Head of caudate nucleus (tissue), 42 donors: ENCODE measurements at regions not wholly inside any gene's neighbourhood (a gene's known extent, or its start where the extent isn't known, plus 50 kb on each side); places are given as distances from the start of the nearest gene placed in this dataset.

Source experiments
- DNase-seq, 42 donors: peaks; one replicate each; pipeline versions ENCODE4 v3.0.0 to v3.0.0-alpha.2; 2020 to 2021; ENCODE audit warnings: mixed read lengths in 7 of 42
- intact Hi-C: fragments of 100-400 bp; cut with DNase I; formaldehyde crosslinking; loops from one replicate; pipeline ENCODE4 v1.15.0; 2022

- DNase-seq, result no peak
- intact Hi-C loops, result no loop called here
These were observed 813.6 kb upstream of the MIR17HG start for GRCh38 chr13:90533866-90534265.

- intact Hi-C loops, result no loop called here
- no peak for DNase-seq
These were observed 812.7 kb upstream of the MIR17HG start for GRCh38 chr13:90534617-90535370.

- DNase-seq, result no peak
- intact Hi-C loops, result no loop called here
These were observed 812.1 kb upstream of the MIR17HG start for GRCh38 chr13:90535421-90535820.

- intact Hi-C loops, result no loop called here
- no peak for DNase-seq
These were observed 809.4 kb upstream of the MIR17HG start for GRCh38 chr13:90538063-90538462.

- no peak for DNase-seq
- intact Hi-C loops, result no loop called here
These were observed 806.1 kb upstream of the MIR17HG start for GRCh38 chr13:90541346-90541745.

GRCh38 chr13:90542959-90543505, 804.5 kb upstream of the MIR17HG start:
- intact Hi-C loops, result no loop called here
- DNase-seq, result no peak

- DNase-seq, result no peak
- intact Hi-C loops, result no loop called here
These were observed 802.2 kb upstream of the MIR17HG start for GRCh38 chr13:90545070-90545840.

- intact Hi-C loops, result no loop called here
These were observed 800.2 kb upstream of the MIR17HG start for GRCh38 chr13:90547272-90547790.

GRCh38 chr13:90551253-90551652, 796.2 kb upstream of the MIR17HG start:
- intact Hi-C loops, result no loop called here
- DNase-seq, result no peak

More at GRCh38 chr13:90547272-90547790, 800.2 kb upstream of the MIR17HG start:
- no peak for DNase-seq

GRCh38 chr13:90552702-90553101, 794.8 kb upstream of the MIR17HG start:
- DNase-seq, result no peak
- intact Hi-C loops, result no loop called here

- intact Hi-C loops, result no loop called here
These were observed 794.3 kb upstream of the MIR17HG start for GRCh38 chr13:90553159-90553558.

GRCh38 chr13:90557626-90558025, 789.9 kb upstream of the MIR17HG start:
- no peak for DNase-seq
- intact Hi-C loops, result no loop called here

More at GRCh38 chr13:90553159-90553558, 794.3 kb upstream of the MIR17HG start:
- DNase-seq, result no peak

GRCh38 chr13:90562443-90562842, 785.0 kb upstream of the MIR17HG start:
- no peak for DNase-seq
- intact Hi-C loops, result no loop called here

- DNase-seq, result peak in 1 of 42 donors; percentile 2
- intact Hi-C loops, result no loop called here
These were observed 783.4 kb upstream of the MIR17HG start for GRCh38 chr13:90564096-90564495.

- intact Hi-C loops, result no loop called here
- DNase-seq, result no peak
These were observed 782.9 kb upstream of the MIR17HG start for GRCh38 chr13:90564566-90564965.

- DNase-seq, result no peak
- intact Hi-C loops, result no loop called here
These were observed 781.3 kb upstream of the MIR17HG start for GRCh38 chr13:90565985-90566713.

- DNase-seq, result no peak
- intact Hi-C loops, result no loop called here
These were observed 779.3 kb upstream of the MIR17HG start for GRCh38 chr13:90568165-90568564.

GRCh38 chr13:90576067-90576466, 771.4 kb upstream of the MIR17HG start:
- no peak for DNase-seq
- intact Hi-C loops, result no loop called here

- no peak for DNase-seq
- intact Hi-C loops, result no loop called here
These were observed 769.8 kb upstream of the MIR17HG start for GRCh38 chr13:90577726-90578125.
